AG04449 (cell line): ENCODE measurements at regions not wholly inside any gene's neighbourhood (a gene's known extent, or its start where the extent isn't known, plus 50 kb on each side); places are given as distances from the start of the nearest gene placed in this dataset.
"Not testable (repeated sequence)": the region's sequence is repeated elsewhere in the genome, so short reads cannot be mapped to it uniquely, and the experiment has no call there.

Source experiments
- CTCF ChIA-PET: fragments of 350-600 bp; formaldehyde crosslinking; extraction: SDS; loops from one replicate; lab custom pipeline; 2021; ENCODE audit warnings: antibody characterized with exemption; lab: Yijun Ruan, JAX
- POLR2A ChIA-PET: fragments of 400-600, 350-600 bp; formaldehyde crosslinking; extraction: SDS; loops from one replicate; lab custom pipeline; 2020; ENCODE audit warnings: antibody characterized with exemption, inconsistent platforms; lab: Yijun Ruan, JAX
- DNase-seq: peaks from one replicate; pipeline ENCODE4 v3.0.0-alpha.2; 2010; ENCODE audit warnings: low read depth, low spot score
- H3K4me3 ChIP-seq: 2 replicates; pipeline ENCODE4 v1.5.1; 2011; ENCODE audit warnings: low read depth, mild to moderate bottlenecking, control low read depth, low read length
- TF ChIP-seq, protein P1 (sequence below): IDR thresholded peaks from one replicate; pipeline ENCODE4 v1.5.1; 2011; ENCODE audit warnings: mild to moderate bottlenecking, moderate library complexity, low read length, control low read depth, inconsistent platforms; ENCODE audit not compliant: insufficient read depth; ENCODE audit errors: missing control alignments

GRCh38 chrX:142446349-142446748, 241.3 kb upstream of the MAGEC2 start:
- CTCF ChIA-PET = no interaction called here
- no peak overlapping the region for H3K4me3 ChIP-seq
- POLR2A ChIA-PET = no interaction called here
- no peak for DNase-seq
- TF ChIP-seq, protein P1, sequence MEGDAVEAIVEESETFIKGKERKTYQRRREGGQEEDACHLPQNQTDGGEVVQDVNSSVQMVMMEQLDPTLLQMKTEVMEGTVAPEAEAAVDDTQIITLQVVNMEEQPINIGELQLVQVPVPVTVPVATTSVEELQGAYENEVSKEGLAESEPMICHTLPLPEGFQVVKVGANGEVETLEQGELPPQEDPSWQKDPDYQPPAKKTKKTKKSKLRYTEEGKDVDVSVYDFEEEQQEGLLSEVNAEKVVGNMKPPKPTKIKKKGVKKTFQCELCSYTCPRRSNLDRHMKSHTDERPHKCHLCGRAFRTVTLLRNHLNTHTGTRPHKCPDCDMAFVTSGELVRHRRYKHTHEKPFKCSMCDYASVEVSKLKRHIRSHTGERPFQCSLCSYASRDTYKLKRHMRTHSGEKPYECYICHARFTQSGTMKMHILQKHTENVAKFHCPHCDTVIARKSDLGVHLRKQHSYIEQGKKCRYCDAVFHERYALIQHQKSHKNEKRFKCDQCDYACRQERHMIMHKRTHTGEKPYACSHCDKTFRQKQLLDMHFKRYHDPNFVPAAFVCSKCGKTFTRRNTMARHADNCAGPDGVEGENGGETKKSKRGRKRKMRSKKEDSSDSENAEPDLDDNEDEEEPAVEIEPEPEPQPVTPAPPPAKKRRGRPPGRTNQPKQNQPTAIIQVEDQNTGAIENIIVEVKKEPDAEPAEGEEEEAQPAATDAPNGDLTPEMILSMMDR = no peak

DNA sequence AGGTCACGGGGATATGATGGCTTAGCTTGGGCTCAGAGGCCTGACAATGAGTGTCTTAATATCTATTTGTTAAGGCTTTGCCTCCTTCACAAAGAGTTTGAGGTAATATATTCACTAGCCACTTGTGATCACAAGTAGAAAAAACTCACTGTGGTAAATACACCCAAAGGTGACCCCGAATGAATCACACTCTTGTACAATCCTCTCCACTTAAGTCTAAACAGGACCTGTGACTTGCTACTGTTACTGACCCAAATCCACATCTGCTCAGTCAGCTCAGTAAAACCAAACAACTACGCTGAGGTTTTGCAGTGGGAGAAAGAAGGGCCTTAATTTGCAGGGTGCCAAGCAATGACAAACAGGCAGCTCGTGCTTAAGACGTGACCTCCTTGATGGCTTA, 223.8 kb upstream of the MAGEC2 start:
- ChIA-PET CTCF (no interaction called here), POLR2A (no interaction called here)
- no peak for DNase-seq
- TF ChIP-seq, protein P1 = no peak
- H3K4me3 ChIP-seq = no peak overlapping the region

DNA sequence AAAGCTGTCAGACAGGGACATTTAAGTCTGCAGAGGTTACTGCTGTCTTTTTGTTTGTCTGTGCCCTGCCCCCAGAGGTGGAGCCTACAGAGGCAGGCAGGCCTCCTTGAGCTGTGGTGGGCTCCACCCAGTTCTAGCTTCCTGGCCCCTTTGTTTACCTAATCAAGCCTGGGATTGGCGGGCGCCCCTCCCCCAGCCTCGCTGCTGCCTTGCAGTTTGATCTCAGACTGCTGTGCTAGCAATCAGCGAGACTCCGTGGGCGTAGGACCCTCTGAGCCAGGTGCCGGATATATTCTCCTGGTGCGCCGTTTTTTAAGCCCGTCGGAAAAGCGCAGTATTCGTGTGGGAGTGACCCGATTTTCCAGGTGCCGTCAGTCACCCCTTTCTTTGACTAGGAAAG, 185.9 kb upstream of the MAGEC2 start:
- DNase-seq, CTCF ChIA-PET, POLR2A ChIA-PET, H3K4me3 ChIP-seq: not testable (repeated sequence)

GRCh38 chrX:142363501-142363900, 158.4 kb upstream of the MAGEC2 start:
- POLR2A ChIA-PET = no interaction called here
- no peak for DNase-seq
- no peak overlapping the region for H3K4me3 ChIP-seq
- TF ChIP-seq, protein P1 = no peak
- CTCF ChIA-PET = no interaction called here

DNA sequence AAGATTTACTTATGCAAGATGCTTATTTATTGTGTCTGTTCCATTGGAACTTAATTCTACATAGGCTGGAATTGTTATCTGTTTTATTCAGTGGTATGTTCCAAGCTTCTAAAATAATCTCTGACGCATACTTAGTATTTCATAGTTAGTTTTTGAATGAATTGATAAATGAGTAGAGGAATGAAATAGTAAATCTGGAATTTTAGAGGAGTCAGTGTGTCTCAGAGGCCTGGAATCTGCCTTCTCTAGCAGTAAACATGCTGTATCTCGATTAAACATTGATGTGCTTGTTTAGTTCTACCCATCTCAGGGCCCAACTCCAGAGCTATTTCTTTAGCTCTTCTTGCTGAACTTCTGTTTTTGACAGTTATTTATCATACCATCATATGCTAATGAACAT, 154.2 kb upstream of the MAGEC2 start:
- ChIA-PET CTCF (no interaction called here), POLR2A (no interaction called here)
- TF ChIP-seq, protein P1 = no peak
- no peak overlapping the region for H3K4me3 ChIP-seq
- DNase-seq = no peak

GRCh38 chrX:142327182-142327581, 122.1 kb upstream of the MAGEC2 start:
- H3K4me3 ChIP-seq = no peak overlapping the region
- CTCF ChIA-PET = no interaction called here
- POLR2A ChIA-PET = no interaction called here
- TF ChIP-seq, protein P1 = no peak
- DNase-seq = no peak

DNA sequence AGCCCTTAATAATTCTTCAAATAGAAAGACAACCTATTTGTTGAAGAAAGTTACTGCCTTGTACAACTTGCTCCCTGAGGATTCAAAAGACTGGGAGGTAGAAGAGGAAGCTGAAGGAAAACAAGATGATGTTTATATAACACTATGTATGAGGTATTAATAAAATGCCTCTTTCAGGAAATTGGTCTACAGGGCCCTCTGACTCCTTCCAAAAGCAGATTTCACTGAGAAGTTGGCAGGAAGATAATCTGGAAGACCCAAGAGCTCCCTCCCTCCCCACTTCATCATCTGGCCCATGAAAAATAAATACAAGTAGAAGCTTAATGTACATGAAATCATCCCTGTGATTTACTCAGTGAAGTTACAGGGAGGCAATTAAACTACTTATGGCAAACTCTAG, 107.5 kb upstream of the MAGEC2 start:
- ChIA-PET CTCF (no interaction called here), POLR2A (no interaction called here)
- no peak for DNase-seq
- TF ChIP-seq, protein P1 = no peak
- H3K4me3 ChIP-seq = no peak overlapping the region
